ENCODE measurements at regions not wholly inside any gene's neighbourhood (a gene's known extent, or its start where the extent isn't known, plus 50 kb on each side); places are given as distances from the start of the nearest gene placed in this dataset.

DNA sequence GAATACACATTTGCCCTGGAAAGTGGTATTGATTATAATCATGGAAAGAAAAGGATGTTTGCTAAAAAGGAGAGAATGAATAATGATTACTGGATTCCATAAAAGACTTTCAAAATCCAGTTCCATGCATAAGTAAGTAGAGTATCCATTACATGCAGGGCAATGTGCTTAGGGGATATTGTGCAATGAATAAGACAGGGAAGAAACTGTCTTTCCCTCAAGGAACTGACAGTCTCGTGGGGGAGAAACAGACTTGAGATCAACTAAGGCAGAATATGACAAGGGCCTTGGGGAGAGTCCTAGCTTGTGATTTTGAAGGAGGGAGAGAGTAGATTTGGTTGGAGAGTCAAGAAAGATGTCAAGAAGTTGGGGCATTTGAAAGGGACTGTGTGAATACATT, 130.6 kb downstream of the SPP2 start:
- TF ChIP-seq, protein P1, sequence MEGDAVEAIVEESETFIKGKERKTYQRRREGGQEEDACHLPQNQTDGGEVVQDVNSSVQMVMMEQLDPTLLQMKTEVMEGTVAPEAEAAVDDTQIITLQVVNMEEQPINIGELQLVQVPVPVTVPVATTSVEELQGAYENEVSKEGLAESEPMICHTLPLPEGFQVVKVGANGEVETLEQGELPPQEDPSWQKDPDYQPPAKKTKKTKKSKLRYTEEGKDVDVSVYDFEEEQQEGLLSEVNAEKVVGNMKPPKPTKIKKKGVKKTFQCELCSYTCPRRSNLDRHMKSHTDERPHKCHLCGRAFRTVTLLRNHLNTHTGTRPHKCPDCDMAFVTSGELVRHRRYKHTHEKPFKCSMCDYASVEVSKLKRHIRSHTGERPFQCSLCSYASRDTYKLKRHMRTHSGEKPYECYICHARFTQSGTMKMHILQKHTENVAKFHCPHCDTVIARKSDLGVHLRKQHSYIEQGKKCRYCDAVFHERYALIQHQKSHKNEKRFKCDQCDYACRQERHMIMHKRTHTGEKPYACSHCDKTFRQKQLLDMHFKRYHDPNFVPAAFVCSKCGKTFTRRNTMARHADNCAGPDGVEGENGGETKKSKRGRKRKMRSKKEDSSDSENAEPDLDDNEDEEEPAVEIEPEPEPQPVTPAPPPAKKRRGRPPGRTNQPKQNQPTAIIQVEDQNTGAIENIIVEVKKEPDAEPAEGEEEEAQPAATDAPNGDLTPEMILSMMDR (IDR thresholded peaks at IDR 0.05; ENCODE audit: low read length) = no peak
- TF ChIP-seq EZH2 (optimal IDR thresholded peaks at IDR 0.05; ENCODE audit: low read depth, low read length) = no peak
